ENCODE measurements at regions not wholly inside any gene's neighbourhood (a gene's known extent, or its start where the extent isn't known, plus 50 kb on each side); places are given as distances from the start of the nearest gene placed in this dataset.
"Not testable (repeated sequence)": the region's sequence is repeated elsewhere in the genome, so short reads cannot be mapped to it uniquely, and the experiment has no call there.

GRCh38 chr2:67318031-67318430 is 79.1 kb upstream of the ETAA1 start:
- no peak for DNase-seq (ENCODE audit: extremely low read depth, low read depth)

GRCh38 chr2:67318563-67318962 is 78.6 kb upstream of the ETAA1 start:
- no peak for DNase-seq (ENCODE audit: extremely low read depth, low read depth)

GRCh38 chr2:67318993-67319481 is 78.1 kb upstream of the ETAA1 start:
- DNase-seq (ENCODE audit: extremely low read depth, low read depth), result no peak

GRCh38 chr2:67320861-67321587 is 76.1 kb upstream of the ETAA1 start:
- no peak for DNase-seq (ENCODE audit: extremely low read depth, low read depth)

GRCh38 chr2:67321588-67321903 is 75.6 kb upstream of the ETAA1 start:
- no peak for DNase-seq (ENCODE audit: extremely low read depth, low read depth)

- peak; percentile 57 for DNase-seq (ENCODE audit: extremely low read depth, low read depth)
Measured at GRCh38 chr2:67322353-67323001, 74.7 kb upstream of the ETAA1 start.

- no peak for DNase-seq (ENCODE audit: extremely low read depth, low read depth)
Measured at GRCh38 chr2:67323209-67323991, 73.7 kb upstream of the ETAA1 start.

GRCh38 chr2:67329513-67329912 is 67.6 kb upstream of the ETAA1 start:
- DNase-seq (ENCODE audit: extremely low read depth, low read depth), result no peak

- no peak for DNase-seq (ENCODE audit: extremely low read depth, low read depth)
Measured at GRCh38 chr2:67329951-67330350, 67.2 kb upstream of the ETAA1 start.

GRCh38 chr2:67331419-67332086 is 65.6 kb upstream of the ETAA1 start:
- not testable (repeated sequence) for DNase-seq (ENCODE audit: extremely low read depth, low read depth)

GRCh38 chr2:67337903-67338302 is 59.2 kb upstream of the ETAA1 start:
- no peak for DNase-seq (ENCODE audit: extremely low read depth, low read depth)

- no peak for DNase-seq (ENCODE audit: extremely low read depth, low read depth)
Measured at GRCh38 chr2:67338601-67339233, 58.4 kb upstream of the ETAA1 start.

GRCh38 chr2:67339234-67339885 is 57.8 kb upstream of the ETAA1 start:
- no peak for DNase-seq (ENCODE audit: extremely low read depth, low read depth)

- no peak for DNase-seq (ENCODE audit: extremely low read depth, low read depth)
Measured at GRCh38 chr2:67340133-67341011, 56.8 kb upstream of the ETAA1 start.

GRCh38 chr2:67341012-67341318 is 56.2 kb upstream of the ETAA1 start:
- no peak for DNase-seq (ENCODE audit: extremely low read depth, low read depth)

GRCh38 chr2:67341336-67341735 is 55.8 kb upstream of the ETAA1 start:
- no peak for DNase-seq (ENCODE audit: extremely low read depth, low read depth)

- no peak for DNase-seq (ENCODE audit: extremely low read depth, low read depth)
Measured at GRCh38 chr2:67342394-67342793, 54.7 kb upstream of the ETAA1 start.

- DNase-seq (ENCODE audit: extremely low read depth, low read depth), result no peak
Measured at GRCh38 chr2:67346718-67347407, 50.3 kb upstream of the ETAA1 start.
